HG02610 (cell line): ENCODE measurements at regions not wholly inside any gene's neighbourhood (a gene's known extent, or its start where the extent isn't known, plus 50 kb on each side); places are given as distances from the start of the nearest gene placed in this dataset.

ENCODE experiments used
- ATAC-seq: cut with Tn5 transposase; IDR thresholded peaks from one replicate; pipeline ENCODE4 v1.9.1; 2021; ENCODE audit warnings: mild to moderate bottlenecking, moderate library complexity; ENCODE audit not compliant: unreplicated experiment

DNA sequence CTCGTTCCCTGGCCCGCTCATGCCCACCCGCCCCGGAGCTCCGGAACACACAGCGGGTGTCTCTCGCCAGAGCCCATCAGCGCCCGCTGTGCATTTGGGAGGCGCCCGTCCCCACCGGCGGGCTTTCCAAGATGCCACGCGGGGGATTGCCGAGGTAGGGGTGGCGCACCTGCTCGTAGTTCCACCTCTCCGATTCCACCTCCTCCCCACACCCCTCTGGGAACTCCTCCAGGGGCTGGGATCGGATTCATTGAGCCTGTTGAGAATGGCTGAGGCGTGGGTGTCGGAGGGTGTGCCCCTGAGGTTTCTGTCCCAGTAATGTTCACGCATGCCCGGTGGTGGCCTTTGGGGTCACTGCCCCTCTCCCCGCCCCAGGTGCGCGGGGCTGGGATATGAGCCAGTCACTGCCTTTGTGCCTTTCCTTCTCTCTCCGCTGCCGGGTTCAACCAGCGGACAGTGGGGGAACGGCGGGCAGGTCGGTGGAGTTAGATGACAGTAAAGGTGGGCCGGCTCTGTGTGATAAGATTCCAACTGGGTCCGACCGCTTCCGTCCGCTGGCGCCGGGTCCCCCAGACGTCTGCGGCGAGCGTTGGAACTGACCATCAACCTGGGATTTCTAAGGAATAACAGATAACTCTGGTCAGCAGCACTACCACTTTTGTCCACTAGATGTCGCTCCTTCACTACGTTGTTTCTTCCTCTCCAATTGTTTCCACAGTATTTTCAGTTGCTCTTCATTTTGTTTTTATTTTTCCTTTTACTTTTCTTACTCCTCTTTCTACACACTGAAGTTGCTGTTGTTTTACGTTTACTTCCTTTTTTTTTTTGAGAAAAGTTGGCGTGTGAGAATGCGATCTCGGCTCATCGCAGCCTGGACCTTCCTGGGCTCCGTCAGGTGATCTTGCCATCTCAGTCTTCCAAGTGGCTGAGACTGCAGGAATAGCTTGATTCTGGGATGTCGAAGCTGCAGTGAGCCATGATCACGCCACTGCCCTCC, 178.1 kb upstream of the ALG10B start:
- ATAC-seq = peak; percentile 68

DNA sequence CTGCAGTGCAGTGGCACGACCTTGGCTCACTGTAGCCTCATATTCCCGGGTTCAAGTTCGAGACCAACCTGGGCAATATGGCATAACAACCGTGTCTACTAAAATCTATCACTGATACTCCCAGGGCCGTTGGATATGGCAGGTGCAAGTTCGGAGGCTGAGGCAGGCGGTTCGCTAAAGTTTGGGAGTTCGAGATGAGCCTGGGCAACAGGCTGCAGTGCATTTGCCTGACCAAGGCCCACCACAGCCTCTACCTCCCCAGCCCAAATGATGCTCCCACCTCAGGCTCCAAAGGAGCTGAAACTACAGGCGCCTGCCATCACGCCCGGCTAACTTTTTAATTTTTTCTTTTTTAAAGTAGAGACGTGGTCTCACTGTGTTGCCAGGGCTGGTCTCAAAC, 177.1 kb upstream of the ALG10B start:
- no peak for ATAC-seq

GRCh38 chr12:38141239-38141638, 175.3 kb upstream of the ALG10B start:
- no peak for ATAC-seq

- no peak for ATAC-seq
These were observed 174.7 kb upstream of the ALG10B start for GRCh38 chr12:38141861-38142260.

DNA sequence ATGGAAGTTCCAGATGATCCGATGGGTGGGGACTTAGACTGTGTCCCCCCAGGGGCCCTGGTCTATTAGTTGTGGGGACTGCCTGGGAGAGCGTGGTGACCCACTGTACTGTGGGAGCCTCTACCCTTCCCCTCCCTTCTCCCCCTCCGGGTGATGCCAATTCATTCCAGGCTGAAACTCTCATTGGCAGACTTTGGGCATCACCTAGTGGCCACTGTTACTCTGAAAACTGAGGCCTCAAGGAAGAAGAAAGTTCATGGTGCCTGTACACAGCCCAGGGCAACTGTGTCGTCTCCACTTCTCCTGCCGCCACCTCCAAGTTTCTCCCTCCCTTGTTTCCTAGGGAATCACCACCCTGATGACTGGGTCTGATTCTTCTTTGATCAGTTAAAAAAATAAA, 173.6 kb upstream of the ALG10B start:
- no peak for ATAC-seq

- ATAC-seq = no peak
These were observed 172.5 kb upstream of the ALG10B start for GRCh38 chr12:38144049-38144448.

DNA sequence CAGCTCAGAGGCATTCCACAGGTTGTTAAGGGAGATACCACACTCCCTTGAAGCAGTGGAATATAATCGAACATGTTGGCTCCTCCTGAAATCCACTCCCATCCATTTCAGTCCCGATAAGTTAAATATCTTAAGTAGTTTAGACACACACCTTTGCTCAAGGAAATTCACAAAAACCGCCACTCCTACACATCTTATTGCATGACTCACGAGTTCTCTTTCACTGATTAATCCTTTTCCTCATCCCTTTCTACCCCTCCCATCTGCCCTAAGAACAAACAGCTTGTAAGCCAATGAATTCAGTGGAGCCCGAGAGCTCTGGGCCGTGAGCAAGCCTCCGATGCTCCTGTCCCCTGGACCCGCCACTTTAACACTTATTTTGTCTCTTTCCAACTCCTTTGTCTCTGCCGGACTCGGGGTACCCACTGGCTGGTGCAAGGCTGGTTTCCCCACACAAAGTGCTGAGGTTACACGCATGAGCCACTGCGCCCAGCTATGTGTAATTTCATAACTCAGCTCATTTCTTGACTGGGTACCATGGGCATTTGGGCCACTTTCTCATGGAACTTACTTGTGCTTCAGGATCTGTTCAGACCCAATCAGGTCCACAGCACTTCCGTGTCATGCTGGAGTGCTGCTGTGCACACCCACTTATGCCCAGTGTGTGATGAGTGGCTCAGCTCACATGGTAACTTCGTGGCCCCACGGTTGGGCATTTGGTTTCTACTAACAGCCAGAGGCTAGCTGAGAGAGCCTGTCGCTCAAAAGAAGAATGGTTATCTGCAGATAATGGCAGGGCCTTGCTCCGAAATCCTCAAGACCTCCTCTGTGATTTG, 171.8 kb upstream of the ALG10B start:
- ATAC-seq = no peak

DNA sequence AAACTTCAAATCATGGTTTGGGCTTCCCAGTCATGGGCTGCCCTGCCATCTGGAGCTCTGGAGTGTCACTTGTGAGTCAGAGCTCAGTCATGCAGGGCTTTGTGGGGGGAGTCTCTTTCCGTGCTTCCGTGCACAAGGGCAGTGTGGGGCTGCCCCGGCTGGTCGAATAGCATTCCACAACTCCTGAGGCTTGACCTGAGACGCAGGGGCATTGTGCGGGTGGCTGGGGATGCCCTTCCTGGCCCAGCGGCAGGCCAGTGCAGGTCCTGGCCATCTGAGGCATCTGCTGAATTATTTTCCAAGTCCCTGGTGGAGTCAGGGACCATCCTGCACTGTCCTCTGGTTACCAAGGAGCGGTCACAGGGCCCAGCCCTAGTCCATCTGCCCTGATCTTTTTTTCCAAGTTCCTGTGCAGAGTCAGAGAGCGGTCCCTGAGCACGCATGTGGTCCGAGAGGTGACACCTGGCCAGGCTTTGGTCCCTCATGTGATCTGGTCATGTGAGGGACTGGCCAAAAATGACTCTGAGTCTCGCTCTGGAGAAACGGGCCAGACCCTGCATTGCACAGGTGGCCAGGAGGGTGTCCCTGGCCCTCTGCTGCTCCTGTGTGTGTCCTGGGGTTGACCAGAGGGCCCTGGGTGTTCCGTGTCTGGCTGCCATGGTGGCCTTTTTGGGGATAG, 167.0 kb upstream of the ALG10B start:
- no peak for ATAC-seq

DNA sequence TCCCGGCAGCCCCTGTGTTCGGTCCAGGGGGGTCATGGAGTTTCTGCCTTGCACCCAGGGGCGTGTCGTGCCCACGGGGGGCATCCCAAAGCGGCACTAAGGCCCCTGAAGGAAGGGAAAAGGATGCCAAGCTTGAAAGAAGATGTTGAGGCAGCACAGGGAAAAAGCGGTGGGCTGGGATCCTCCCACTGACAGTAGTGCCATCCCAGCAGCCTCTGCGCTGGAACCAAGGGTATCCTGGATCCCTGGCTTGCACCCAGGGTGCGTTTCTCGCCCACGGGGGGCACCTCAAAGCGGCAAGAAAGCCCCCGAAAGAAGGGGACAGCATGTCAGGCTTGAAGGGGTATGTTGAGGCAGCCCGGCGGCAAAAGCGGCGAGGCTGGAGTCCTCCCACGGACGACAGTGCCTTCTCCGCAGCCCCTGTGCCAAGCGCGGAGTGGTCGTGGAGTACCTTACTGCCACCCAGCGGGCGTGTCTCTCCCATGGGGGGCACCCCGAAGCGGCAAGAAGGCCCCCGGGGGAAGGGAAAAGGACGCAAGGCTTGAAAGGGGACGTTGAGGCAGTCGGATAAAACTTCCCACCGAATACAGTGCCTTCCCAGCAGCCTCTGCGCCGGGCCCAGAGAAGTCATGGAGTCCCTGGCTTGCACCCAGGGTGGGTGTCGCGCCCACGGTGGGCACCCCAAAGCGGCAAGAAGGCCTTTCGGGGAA, 164.4 kb upstream of the ALG10B start:
- no peak for ATAC-seq

DNA sequence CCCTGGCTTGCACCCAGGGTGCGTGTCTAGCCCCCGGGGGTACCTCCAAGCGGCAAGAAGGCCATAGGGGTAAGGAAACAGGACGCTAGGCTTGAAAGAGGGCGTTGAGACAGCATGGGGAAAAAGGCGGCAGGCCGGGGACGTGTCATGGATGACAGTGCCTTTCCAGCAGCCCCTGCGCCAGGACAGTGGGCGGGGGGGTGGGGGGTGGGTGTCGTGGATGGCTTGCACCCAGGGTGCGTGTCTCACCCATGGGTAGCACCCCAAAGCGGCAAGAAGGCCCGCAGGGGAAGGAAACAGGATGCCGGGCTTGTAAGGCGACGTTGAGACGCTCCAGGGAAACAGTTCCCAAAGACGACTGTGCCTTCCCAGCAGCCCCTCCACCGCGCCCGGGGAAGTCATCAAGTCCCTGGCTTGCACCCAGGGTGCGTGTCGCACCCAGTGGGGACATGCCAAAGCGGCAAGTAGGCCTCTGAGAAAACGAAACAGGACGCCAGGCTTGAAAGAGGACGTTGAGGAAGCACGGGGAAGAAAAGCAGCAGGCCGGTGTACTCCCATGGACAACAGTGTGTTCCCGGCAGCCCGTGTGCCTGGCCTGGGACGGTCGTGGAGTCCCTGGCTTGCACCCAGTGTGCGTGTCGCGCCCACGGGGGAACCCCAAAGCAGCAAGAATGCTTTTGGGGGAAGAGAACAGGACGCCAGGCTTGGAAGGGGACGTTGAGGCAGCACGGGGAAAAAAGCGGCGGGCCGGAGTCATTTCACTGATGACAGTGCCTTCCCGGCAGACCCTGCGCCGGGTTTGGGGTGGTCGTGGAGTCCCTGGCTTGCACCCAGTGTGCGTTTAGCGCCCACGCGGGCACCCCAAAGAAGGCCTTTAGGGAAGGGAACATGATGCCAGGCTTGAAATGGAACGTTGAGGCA, 163.5 kb upstream of the ALG10B start:
- no peak for ATAC-seq

- ATAC-seq = no peak
These were observed 162.9 kb upstream of the ALG10B start for GRCh38 chr12:38153737-38154061.

- ATAC-seq = no peak
These were observed 162.2 kb upstream of the ALG10B start for GRCh38 chr12:38154096-38155019.

DNA sequence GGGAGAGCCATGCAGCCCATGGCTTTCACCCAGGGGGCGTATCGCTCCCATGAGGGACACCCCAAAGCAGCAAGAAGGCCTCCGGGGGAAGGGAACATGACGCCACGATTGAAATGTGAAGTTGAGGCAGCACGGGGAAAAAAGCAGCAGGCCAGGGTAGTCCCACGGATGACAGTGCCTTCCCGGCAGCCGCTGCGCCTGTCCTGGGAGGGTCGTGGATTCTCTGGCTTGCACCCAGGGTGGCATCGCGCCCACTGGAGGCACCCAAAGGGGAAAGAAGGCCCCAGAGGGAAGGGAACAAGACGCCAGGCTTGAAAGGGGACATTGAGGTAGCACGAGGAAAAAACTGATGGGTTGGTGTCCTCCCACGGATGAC, 161.6 kb upstream of the ALG10B start:
- ATAC-seq = no peak

DNA sequence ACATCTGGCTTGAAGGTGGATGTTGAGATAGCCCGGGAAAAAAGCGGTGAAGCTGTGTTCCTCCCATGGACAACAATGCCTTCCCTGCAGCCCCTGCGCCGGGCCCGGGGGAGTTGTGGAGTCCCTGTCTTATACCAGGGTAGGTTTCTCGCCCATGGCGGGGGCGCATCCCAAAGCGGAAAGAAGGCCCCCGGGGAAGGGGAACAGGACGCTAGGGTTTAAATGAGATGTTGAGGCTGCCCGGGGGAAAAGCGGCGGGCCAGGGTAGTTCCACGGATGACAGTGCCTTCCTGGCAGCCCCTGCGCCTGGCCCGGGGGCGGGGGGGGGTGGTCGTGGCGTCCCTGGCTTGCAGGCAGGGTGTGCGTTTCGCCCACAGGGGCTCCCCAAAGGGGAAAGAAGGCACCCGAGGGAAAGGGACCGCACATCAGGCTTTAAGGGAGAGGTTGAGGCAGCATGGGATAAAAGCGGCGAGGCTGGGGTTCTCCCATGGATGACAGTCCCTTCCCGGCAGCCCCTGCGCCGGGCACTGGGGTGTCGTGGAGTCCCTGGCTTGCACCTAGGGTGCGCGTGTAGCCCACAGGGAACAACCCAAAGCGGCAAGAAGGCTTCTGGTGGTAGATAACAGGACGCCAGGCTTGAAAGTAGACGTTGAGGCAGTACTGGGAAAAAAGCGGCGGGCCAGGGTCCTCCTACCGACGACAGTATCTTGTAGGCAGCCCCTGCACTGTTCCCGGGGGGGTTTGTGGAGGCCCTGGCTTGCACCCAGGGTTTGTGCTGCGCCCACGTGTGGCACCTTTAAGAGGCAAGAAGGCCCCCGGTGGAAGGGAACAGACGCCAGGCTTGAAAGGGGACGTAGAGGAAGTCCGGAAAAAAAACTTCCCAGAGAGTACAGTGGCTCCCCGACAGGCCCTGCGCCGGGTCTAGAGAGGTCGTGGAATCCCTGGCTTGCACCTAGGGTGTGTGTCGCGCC, 160.8 kb upstream of the ALG10B start:
- no peak for ATAC-seq

DNA sequence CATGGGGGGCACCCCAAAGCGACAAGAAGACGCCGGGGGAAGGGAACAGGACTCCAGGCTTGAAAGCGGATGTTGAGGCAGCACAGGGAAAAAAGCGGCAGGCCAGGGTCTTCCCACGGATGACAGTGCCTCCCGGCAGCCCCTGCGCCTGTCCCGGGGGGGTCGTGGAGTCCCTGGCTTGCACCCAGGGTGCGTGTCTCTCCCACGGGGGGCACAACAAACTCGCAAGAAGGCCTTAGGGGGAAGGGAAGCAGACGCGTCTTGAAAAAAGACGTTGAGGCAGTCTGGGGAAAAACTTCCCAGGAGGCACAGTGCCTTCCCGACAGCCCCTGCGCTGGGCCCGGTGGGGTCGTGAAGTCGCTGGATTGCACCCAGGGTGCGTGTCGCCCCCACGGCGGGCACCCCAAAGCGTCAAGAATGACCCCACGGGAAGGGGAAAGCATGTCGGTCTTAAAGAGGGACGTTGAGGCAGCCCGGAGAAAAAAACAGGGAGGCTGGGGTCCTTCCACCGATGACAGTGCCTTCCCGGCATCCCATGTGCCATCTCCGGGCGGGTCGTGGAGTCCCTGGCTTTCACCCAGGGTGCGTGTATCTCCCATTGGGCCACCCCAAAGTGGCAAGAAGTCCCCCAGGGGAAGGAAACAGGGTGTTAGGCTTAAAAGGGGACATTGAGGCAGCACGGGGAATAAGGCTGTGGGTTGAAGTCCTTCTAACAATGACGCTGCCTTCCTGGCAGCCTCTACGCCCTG, 159.9 kb upstream of the ALG10B start:
- ATAC-seq = no peak

DNA sequence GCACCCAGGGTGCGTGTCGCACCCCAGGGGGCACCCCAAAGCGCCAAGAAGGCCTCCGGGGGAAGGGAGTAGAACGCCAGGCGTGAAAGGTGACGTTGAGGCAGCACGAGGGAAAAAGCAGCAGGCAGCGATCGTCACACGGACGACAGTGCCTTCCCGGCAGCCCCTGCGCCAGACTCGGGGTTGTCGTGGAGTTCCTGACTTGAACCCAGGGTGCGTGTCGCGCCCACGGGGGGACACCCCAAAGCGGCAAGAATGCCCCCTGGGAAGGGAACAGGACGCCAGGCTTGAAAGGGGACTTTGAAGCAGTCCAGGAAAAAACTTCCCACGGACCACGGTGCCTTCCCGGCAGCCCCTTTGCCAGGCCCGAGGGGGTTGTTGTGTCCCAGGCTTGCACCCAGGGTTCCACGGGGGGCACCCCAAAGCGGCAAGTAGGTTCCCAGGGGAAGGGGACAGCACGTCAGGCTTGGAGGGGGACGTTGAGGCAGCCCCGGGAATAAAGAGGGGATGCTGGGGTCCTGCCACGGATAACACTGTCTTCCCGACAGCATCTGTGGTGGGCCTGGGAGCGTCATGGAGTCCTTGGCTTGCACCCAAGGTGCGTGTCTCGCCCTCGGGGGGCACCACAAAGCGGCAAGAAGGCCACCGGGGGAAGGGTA, 159.2 kb upstream of the ALG10B start:
- no peak for ATAC-seq
